A673 (cell line): ENCODE measurements at regions not wholly inside any gene's neighbourhood (a gene's known extent, or its start where the extent isn't known, plus 50 kb on each side); places are given as distances from the start of the nearest gene placed in this dataset.

ENCODE experiments used
- BruUV-seq: library from RNA; stranded (reverse); fragments of 400-500 nt; replicated peaks from 2 replicates; lab custom pipeline; 2021; lab: Mats Ljungman, UMichigan
- CTCF ChIA-PET: fragments of 300-600 bp; sonication (Branson Sonifier 250); formaldehyde crosslinking; loops from one replicate; lab custom pipeline; 2022; ENCODE audit warnings: antibody characterized with exemption; lab: Charles Lee
- POLR2A ChIA-PET: fragments of 300-600 bp; sonication (Branson Sonifier 250); formaldehyde crosslinking; loops from one replicate; lab custom pipeline; 2022; ENCODE audit warnings: antibody characterized with exemption; ENCODE audit not compliant: low non-redundant PET; lab: Charles Lee
- DNase-seq: peaks from one replicate; pipeline ENCODE4 v3.0.0-alpha.2; 2015; ENCODE audit warnings: low spot score
- H3K27ac ChIP-seq: fragments of 200-600 bp; sonication (generic); 2 replicates; pipeline ENCODE4 v1.5.1; 2016; ENCODE audit warnings: mixed run types, low read depth, mild to moderate bottlenecking, mixed read lengths, antibody characterized with exemption, low read length; ENCODE audit not compliant: poor library complexity, severe bottlenecking
- H3K27me3 ChIP-seq: fragments of 200-600 bp; sonication (generic); replicated peaks from 2 replicates; pipeline ENCODE4 v1.6.1; 2017; ENCODE audit warnings: mixed run types, low read depth, mild to moderate bottlenecking, mixed read lengths, antibody characterized with exemption, low read length; ENCODE audit not compliant: insufficient read depth, poor library complexity
- H3K36me3 ChIP-seq: fragments of 200-600 bp; sonication (generic); 2 replicates; pipeline ENCODE4 v1.6.1; 2016; ENCODE audit warnings: mixed run types, mild to moderate bottlenecking, mixed read lengths, antibody characterized with exemption, low read length; ENCODE audit not compliant: insufficient read depth, poor library complexity, severe bottlenecking
- H3K4me1 ChIP-seq: fragments of 200-600 bp; sonication (generic); 2 replicates; pipeline ENCODE4 v1.6.1; 2017; ENCODE audit warnings: mixed run types, mild to moderate bottlenecking, mixed read lengths, antibody characterized with exemption, low read length; ENCODE audit not compliant: insufficient read depth, poor library complexity, severe bottlenecking
- H3K4me3 ChIP-seq: fragments of 200-600 bp; sonication (generic); 2 replicates; pipeline ENCODE4 v1.5.1; 2016; ENCODE audit warnings: low read depth, mixed run types, mild to moderate bottlenecking, mixed read lengths, low read length; ENCODE audit not compliant: poor library complexity, severe bottlenecking
- H3K9me3 ChIP-seq: fragments of 200-600 bp; sonication (generic); 2 replicates; pipeline ENCODE4 v1.6.1; 2016; ENCODE audit warnings: mixed run types, low read depth, mild to moderate bottlenecking, mixed read lengths, antibody characterized with exemption, low read length; ENCODE audit not compliant: poor library complexity, severe bottlenecking
- CTCF ChIP-seq: fragments of 300-800, 200-600 bp; sonication (generic); conservative IDR thresholded peaks from 2 replicates; pipeline ENCODE4 v1.5.1; 2017; ENCODE audit warnings: low read depth, mild to moderate bottlenecking, antibody characterized with exemption, low read length, moderate library complexity, mixed read lengths
- EZH2 ChIP-seq: fragments of 200-600 bp; sonication (generic); IDR thresholded peaks from 2 replicates; pipeline ENCODE4 v1.6.1; 2017; ENCODE audit warnings: borderline replicate concordance, low read depth, mild to moderate bottlenecking, mixed read lengths, antibody characterized with exemption, low read length; ENCODE audit not compliant: poor library complexity, severe bottlenecking
- intact Hi-C: fragments of 100-400 bp; cut with micrococcal nuclease; formaldehyde crosslinking; loops from one replicate; pipeline ENCODE4 v1.10.0; 2022; ENCODE audit not compliant: unreplicated experiment

DNA sequence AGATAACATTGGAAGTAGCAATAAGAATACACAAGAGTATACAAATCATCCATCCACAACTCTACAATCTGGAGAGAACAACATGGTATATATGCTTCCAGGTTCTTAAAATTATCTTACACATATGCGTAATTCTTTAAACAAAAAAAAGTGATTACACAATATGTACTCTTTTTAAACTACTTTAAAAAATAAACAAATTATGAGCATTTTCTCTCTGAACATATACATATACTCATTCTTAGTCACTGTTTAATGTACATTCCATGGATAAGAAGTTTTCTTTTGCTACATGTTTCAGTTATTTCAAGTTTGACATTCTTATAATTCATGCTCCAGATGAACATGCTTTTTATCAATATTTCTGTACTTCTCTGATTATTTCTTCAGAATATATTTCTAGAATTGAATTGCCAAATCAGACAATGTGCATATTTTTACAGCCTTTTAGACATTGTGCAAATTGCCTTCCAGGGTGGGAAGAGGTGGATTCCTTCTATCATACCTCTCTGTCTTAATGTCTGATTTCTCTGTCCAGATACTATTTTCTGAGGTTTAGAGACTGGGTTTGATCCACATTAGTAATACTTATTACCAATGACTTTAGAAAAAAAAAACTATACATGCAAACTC is 551.6 kb downstream of the METTL15 start:
- no peaks in the 10 kb centered on the region for H3K4me1 ChIP-seq
- POLR2A ChIA-PET = no interaction called here
- no peaks in the 10 kb centered on the region for H3K27me3 ChIP-seq
- H3K9me3 ChIP-seq = no peaks in the 10 kb centered on the region
- no peak for DNase-seq
- H3K4me3 ChIP-seq = no peak overlapping the region
- BruUV-seq = no TSS peak
- intact Hi-C loops = no loop called here
- no peaks in the 10 kb centered on the region for H3K36me3 ChIP-seq
- no peak overlapping the region for H3K27ac ChIP-seq
- TF ChIP-seq EZH2 (no peak), CTCF (no peak)
- CTCF ChIA-PET = no interaction called here

- CTCF ChIA-PET = no interaction called here
- peak; percentile 70 for DNase-seq
- no peak overlapping the region for H3K27ac ChIP-seq
These were observed 549.3 kb downstream of the METTL15 start for GRCh38 chr11:28657378-28658030.

GRCh38 chr11:28654191-28654590 is 546.0 kb downstream of the METTL15 start:
- Histone ChIP-seq H3K27me3 (no peaks in the 10 kb centered on the region), H3K27ac (no peak overlapping the region), H3K9me3 (no peaks in the 10 kb centered on the region), H3K36me3 (no peaks in the 10 kb centered on the region), H3K4me3 (no peak overlapping the region), H3K4me1 (no peaks in the 10 kb centered on the region)
- no peak for DNase-seq
- ChIA-PET POLR2A (no interaction called here), CTCF (no interaction called here)
- BruUV-seq = no TSS peak
- intact Hi-C loops = no loop called here
- TF ChIP-seq CTCF (no peak), EZH2 (no peak)

More at GRCh38 chr11:28657378-28658030, 549.3 kb downstream of the METTL15 start:
- Histone ChIP-seq H3K4me3 (no peak overlapping the region), H3K27me3 (no peaks in the 10 kb centered on the region), H3K9me3 (no peaks in the 10 kb centered on the region), H3K4me1 (no peaks in the 10 kb centered on the region), H3K36me3 (no peaks in the 10 kb centered on the region)
- intact Hi-C loops = no loop called here
- BruUV-seq = no TSS peak
- no peak for TF ChIP-seq CTCF
- no peak for TF ChIP-seq EZH2
- POLR2A ChIA-PET = no interaction called here
